Trophoblast cell (in vitro differentiated cells and primary cell): ENCODE measurements at regions not wholly inside any gene's neighbourhood (a gene's known extent, or its start where the extent isn't known, plus 50 kb on each side); places are given as distances from the start of the nearest gene placed in this dataset.
"Not testable (repeated sequence)": the region's sequence is repeated elsewhere in the genome, so short reads cannot be mapped to it uniquely, and the experiment has no call there.

ENCODE experiments used
- DNase-seq, 2 donors: peaks; one replicate each; pipeline ENCODE4 v3.0.0-alpha.2; 2016
- H2AFZ ChIP-seq: 2 replicates; pipeline ENCODE4 v1.6.1; 2013; ENCODE audit warnings: low read length, moderate library complexity, mild to moderate bottlenecking; ENCODE audit not compliant: insufficient read depth, poor library complexity
- H2AK5ac ChIP-seq: 2 replicates; pipeline ENCODE4 v1.6.1; 2013; ENCODE audit warnings: mild to moderate bottlenecking, low read length
- H2BK120ac ChIP-seq: 2 replicates; pipeline ENCODE4 v1.6.1; 2013; ENCODE audit warnings: low read length, mild to moderate bottlenecking, moderate library complexity; ENCODE audit not compliant: insufficient read depth, poor library complexity
- H2BK12ac ChIP-seq: 2 replicates; pipeline ENCODE4 v1.6.1; 2013; ENCODE audit warnings: mild to moderate bottlenecking, low read length, moderate library complexity
- H2BK5ac ChIP-seq: 2 replicates; pipeline ENCODE4 v1.6.1; 2013; ENCODE audit warnings: low read length, low read depth, moderate library complexity, mild to moderate bottlenecking; ENCODE audit not compliant: poor library complexity
- H3K14ac ChIP-seq: 2 replicates; pipeline ENCODE4 v1.6.1; 2013; ENCODE audit warnings: mild to moderate bottlenecking, low read length
- H3K18ac ChIP-seq: 2 replicates; pipeline ENCODE4 v1.6.1; 2013; ENCODE audit warnings: mild to moderate bottlenecking, low read length
- H3K23ac ChIP-seq: 2 replicates; pipeline ENCODE4 v1.6.1; 2013; ENCODE audit warnings: low read length
- H3K27ac ChIP-seq: 2 replicates; pipeline ENCODE4 v1.5.1; 2013; ENCODE audit warnings: low read depth, mild to moderate bottlenecking, inconsistent platforms, low read length, moderate library complexity
- H3K27me3 ChIP-seq: 2 replicates; pipeline ENCODE4 v1.6.1; 2013; ENCODE audit warnings: inconsistent platforms, mild to moderate bottlenecking, low read length, moderate library complexity; ENCODE audit not compliant: insufficient read depth
- H3K36me3 ChIP-seq, 2 experiments: 1 replicate in 1 of 2; 2 replicates in 1 of 2; pipeline ENCODE4 v1.6.1; 2013; ENCODE audit warnings: low read length in 2 of 2, mild to moderate bottlenecking in 2 of 2, moderate library complexity in 1 of 2; ENCODE audit not compliant: insufficient read depth in 2 of 2, control insufficient read depth in 1 of 2
- H3K4ac ChIP-seq: 2 replicates; pipeline ENCODE4 v1.6.1; 2013; ENCODE audit warnings: low read depth, mild to moderate bottlenecking, low read length, moderate library complexity
- H3K4me1 ChIP-seq, 2 experiments: 1 replicate in 1 of 2; 2 replicates in 1 of 2; pipeline ENCODE4 v1.6.1; 2013; ENCODE audit warnings: low read length in 2 of 2, mild to moderate bottlenecking in 2 of 2, moderate library complexity in 1 of 2; ENCODE audit not compliant: insufficient read depth in 2 of 2, control insufficient read depth in 1 of 2
- H3K4me2 ChIP-seq: 2 replicates; pipeline ENCODE4 v1.6.1; 2013; ENCODE audit warnings: inconsistent platforms, mild to moderate bottlenecking, low read length, moderate library complexity
- H3K4me3 ChIP-seq: 2 replicates; pipeline ENCODE4 v1.5.1; 2013; ENCODE audit warnings: mild to moderate bottlenecking, low read depth, low read length, inconsistent platforms
- H3K79me1 ChIP-seq: one replicate; pipeline ENCODE4 v1.6.1; 2013; ENCODE audit warnings: low read length
- H3K79me2 ChIP-seq: 2 replicates; pipeline ENCODE4 v1.6.1; 2013; ENCODE audit warnings: low read length, mild to moderate bottlenecking; ENCODE audit not compliant: control insufficient read depth, insufficient read depth, poor library complexity
- H3K9ac ChIP-seq: 2 replicates; pipeline ENCODE4 v1.6.1; 2013; ENCODE audit warnings: mild to moderate bottlenecking, low read length
- H3K9me3 ChIP-seq: 2 replicates; pipeline ENCODE4 v1.6.1; 2013; ENCODE audit warnings: low read depth, mild to moderate bottlenecking, control low read depth, inconsistent platforms, low read length; ENCODE audit not compliant: insufficient read depth
- H4K12ac ChIP-seq: 2 replicates; pipeline ENCODE4 v1.6.1; 2013; ENCODE audit warnings: low read depth, mild to moderate bottlenecking, low read length, moderate library complexity
- H4K8ac ChIP-seq: 2 replicates; pipeline ENCODE4 v1.6.1; 2013; ENCODE audit warnings: low read depth, mild to moderate bottlenecking, low read length, moderate library complexity
- H4K91ac ChIP-seq: one replicate; pipeline ENCODE4 v1.6.1; 2013; ENCODE audit warnings: low read depth, mild to moderate bottlenecking, low read length, moderate library complexity
- WGBS: extraction: QIAGEN DNeasy Blood & Tissue Kit; methylation state at CpG from one replicate; pipeline ENCODE4 v1.1.7; 2013; ENCODE audit warnings: missing lambda C conversion rate; ENCODE audit not compliant: insufficient read length, insufficient coverage; ENCODE audit errors: extremely low coverage; 5-methylcytosine and 5-hydroxymethylcytosine counted together

- H3K14ac ChIP-seq = no peak overlapping the region
- H3K79me1 ChIP-seq = no peaks in the 10 kb centered on the region
- no peak for DNase-seq
- H3K23ac ChIP-seq = no peak overlapping the region
- no peak overlapping the region for H3K27ac ChIP-seq
- H3K79me2 ChIP-seq = no peaks in the 10 kb centered on the region
- H4K91ac ChIP-seq = no peak overlapping the region
- no peak overlapping the region for H3K4me3 ChIP-seq
- no peak overlapping the region for H4K12ac ChIP-seq
- no peak overlapping the region for H2BK120ac ChIP-seq
- H3K27me3 ChIP-seq = no peaks in the 10 kb centered on the region
- no CpG with 5 or more reads among the region's 3 CpGs for WGBS
- no peak overlapping the region for H2BK5ac ChIP-seq
- no peak overlapping the region for H2BK12ac ChIP-seq
- no peaks in the 10 kb centered on the region for H3K9me3 ChIP-seq
- no peaks in the 10 kb centered on the region for H3K4me1 ChIP-seq
- H3K4ac ChIP-seq = no peak overlapping the region
- no peak overlapping the region for H3K18ac ChIP-seq
- no peak overlapping the region for H3K9ac ChIP-seq
- no peak overlapping the region for H2AK5ac ChIP-seq
- H2AFZ ChIP-seq = no peak overlapping the region
- H4K8ac ChIP-seq = no peak overlapping the region
- H3K36me3 ChIP-seq = no peaks in the 10 kb centered on the region
- H3K4me2 ChIP-seq = no peak overlapping the region
Observed at GRCh38 chr14:88967299-88967698, 142.8 kb downstream of the TTC8 start.

- no peak overlapping the region for H2AFZ ChIP-seq
- DNase-seq = no peak
- WGBS = no CpG with 5 or more reads among the region's 3 CpGs
Observed at GRCh38 chr14:88975043-88975830, 150.8 kb downstream of the TTC8 start.

GRCh38 chr14:88975926-88976325 lies 151.5 kb downstream of the TTC8 start:
- Histone ChIP-seq H3K9me3 (no peaks in the 10 kb centered on the region), H3K9ac (no peak overlapping the region), H3K14ac (no peak overlapping the region), H3K79me2 (no peaks in the 10 kb centered on the region), H2BK12ac (no peak overlapping the region), H3K4me2 (no peak overlapping the region), H3K27me3 (no peaks in the 10 kb centered on the region), H4K12ac (no peak overlapping the region), H2BK5ac (no peak overlapping the region), H3K79me1 (no peaks in the 10 kb centered on the region), H3K4ac (no peak overlapping the region), H3K36me3 (no peaks in the 10 kb centered on the region), H3K27ac (no peak overlapping the region), H2AK5ac (no peak overlapping the region), H3K18ac (no peak overlapping the region), H4K91ac (no peak overlapping the region), H3K4me3 (no peak overlapping the region), H2BK120ac (no peak overlapping the region), H2AFZ (no peak overlapping the region), H4K8ac (no peak overlapping the region), H3K4me1 (no peaks in the 10 kb centered on the region), H3K23ac (no peak overlapping the region)
- no CpG with 5 or more reads among the region's 2 CpGs for WGBS
- no peak for DNase-seq

More at GRCh38 chr14:88975043-88975830, 150.8 kb downstream of the TTC8 start:
- Histone ChIP-seq H3K23ac (no peak overlapping the region), H3K27ac (no peak overlapping the region), H4K91ac (no peak overlapping the region), H3K14ac (no peak overlapping the region), H2BK5ac (no peak overlapping the region), H2AK5ac (no peak overlapping the region), H3K36me3 (no peaks in the 10 kb centered on the region), H3K9me3 (no peaks in the 10 kb centered on the region), H3K4ac (no peak overlapping the region), H3K4me2 (no peak overlapping the region), H3K4me1 (no peaks in the 10 kb centered on the region), H3K79me2 (no peaks in the 10 kb centered on the region), H2BK12ac (no peak overlapping the region), H3K18ac (no peak overlapping the region), H4K8ac (no peak overlapping the region), H3K9ac (no peak overlapping the region), H3K79me1 (no peaks in the 10 kb centered on the region), H4K12ac (no peak overlapping the region), H2BK120ac (no peak overlapping the region), H3K4me3 (no peak overlapping the region), H3K27me3 (no peaks in the 10 kb centered on the region)

- H4K8ac ChIP-seq, H2AFZ ChIP-seq, H2AK5ac ChIP-seq, H3K27me3 ChIP-seq, H3K9ac ChIP-seq, H3K4me1 ChIP-seq, H3K79me2 ChIP-seq, H3K4me2 ChIP-seq, H3K18ac ChIP-seq, H4K12ac ChIP-seq, H2BK120ac ChIP-seq, H3K14ac ChIP-seq, H3K27ac ChIP-seq, DNase-seq, H3K4ac ChIP-seq, H2BK12ac ChIP-seq, H3K36me3 ChIP-seq, H4K91ac ChIP-seq, H2BK5ac ChIP-seq, H3K79me1 ChIP-seq, H3K23ac ChIP-seq, H3K4me3 ChIP-seq, H3K9me3 ChIP-seq: not testable (repeated sequence)
- no CpG with 5 or more reads among the region's 4 CpGs for WGBS
Observed at GRCh38 chr14:88980907-88981306, 156.5 kb downstream of the TTC8 start.
